Stomach (tissue), 4 donors: ENCODE measurements at regions not wholly inside any gene's neighbourhood (a gene's known extent, or its start where the extent isn't known, plus 50 kb on each side); places are given as distances from the start of the nearest gene placed in this dataset.

Experiments used
- CTCF ChIP-seq, 7 experiments: fragments of 450-650 bp in 4 of 7; fragments of 200-600 bp in 3 of 7; sonication (generic) in 3 of 7; IDR thresholded peaks; one replicate each; pipeline ENCODE4 v1.5.1; 2016 to 2019; ENCODE audit warnings: antibody characterized with exemption in 7 of 7, control low read depth in 2 of 7, mild to moderate bottlenecking in 1 of 7
- EP300 ChIP-seq: sonication (generic); formaldehyde crosslinking; IDR thresholded peaks from one replicate; pipeline ENCODE4 v1.6.1; 2017; ENCODE audit warnings: antibody characterized with exemption
- POLR2A ChIP-seq, 4 donors: fragments of 450-650 bp; IDR thresholded peaks; one replicate each; pipeline ENCODE4 v1.6.1; 2016; ENCODE audit warnings: antibody characterized with exemption in 4 of 4, control low read depth in 2 of 4, mild to moderate bottlenecking in 1 of 4, moderate library complexity in 1 of 4
- POLR2AphosphoS5 ChIP-seq, 3 donors: sonication (generic); formaldehyde crosslinking; IDR thresholded peaks; one replicate each; pipeline ENCODE4 v1.6.1; 2016; ENCODE audit warnings: antibody characterized with exemption in 3 of 3

GRCh38 chr16:79473456-79473855, 127.1 kb downstream of the MAF start:
- TF ChIP-seq CTCF (IDR thresholded peaks at IDR 0.05) (no peak), POLR2A (IDR thresholded peaks at IDR 0.05) (no peak), EP300 (no peak), POLR2AphosphoS5 (IDR thresholded peaks at IDR 0.05) (no peak)
